SHP77 (cell line): ENCODE measurements at regions not wholly inside any gene's neighbourhood (a gene's known extent, or its start where the extent isn't known, plus 50 kb on each side); places are given as distances from the start of the nearest gene placed in this dataset.

Experiments
- DNase-seq, 2 experiments: peaks; one replicate each; lab custom pipeline; 2025; lab: John Stamatoyannopoulos, UW

GRCh38 chr1:25001125-25001915 is 71.2 kb upstream of the RUNX3 start:
- DNase-seq: no peak

DNA sequence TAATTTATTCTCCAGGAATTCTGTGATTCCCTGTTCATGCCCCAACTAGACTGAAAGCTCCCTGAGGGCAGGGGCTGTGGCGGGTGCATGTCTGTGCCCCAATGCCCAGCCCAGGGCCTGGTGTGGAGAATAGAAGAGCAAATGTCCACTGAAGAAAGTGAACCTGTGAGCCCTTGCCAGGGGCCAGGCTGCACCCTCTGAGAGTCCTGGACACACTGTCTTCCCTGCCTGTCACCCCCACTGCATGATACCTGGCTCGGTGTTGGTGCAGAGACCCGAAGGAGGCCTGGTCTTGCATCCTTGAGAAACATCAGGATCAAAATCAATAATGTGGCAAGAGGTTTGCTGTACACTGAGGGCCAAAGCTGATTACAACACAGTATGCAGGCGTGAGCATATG is 69.8 kb upstream of the RUNX3 start:
- DNase-seq: no peak

DNA sequence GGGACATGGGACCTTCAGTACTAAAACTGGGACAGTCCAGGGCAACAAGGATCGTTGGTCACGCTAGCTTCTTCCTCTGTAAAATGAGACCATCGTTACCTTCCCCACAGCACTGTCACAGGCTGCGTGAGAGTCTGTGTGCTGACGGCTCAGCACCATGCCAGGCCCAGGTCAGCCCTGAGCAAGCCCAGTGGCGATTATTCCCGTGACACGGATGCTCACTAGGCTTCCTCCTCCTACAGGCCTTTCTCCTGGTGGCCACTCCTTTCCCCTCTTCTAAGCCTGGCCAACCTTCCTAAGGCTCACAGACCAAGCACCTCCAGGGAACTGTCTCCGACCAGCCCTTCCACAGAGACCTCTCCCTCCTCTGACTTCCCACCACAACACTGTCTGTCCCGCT is 69.3 kb upstream of the RUNX3 start:
- DNase-seq: no peak

GRCh38 chr1:24998563-24999245 is 68.6 kb upstream of the RUNX3 start:
- no peak for DNase-seq

DNA sequence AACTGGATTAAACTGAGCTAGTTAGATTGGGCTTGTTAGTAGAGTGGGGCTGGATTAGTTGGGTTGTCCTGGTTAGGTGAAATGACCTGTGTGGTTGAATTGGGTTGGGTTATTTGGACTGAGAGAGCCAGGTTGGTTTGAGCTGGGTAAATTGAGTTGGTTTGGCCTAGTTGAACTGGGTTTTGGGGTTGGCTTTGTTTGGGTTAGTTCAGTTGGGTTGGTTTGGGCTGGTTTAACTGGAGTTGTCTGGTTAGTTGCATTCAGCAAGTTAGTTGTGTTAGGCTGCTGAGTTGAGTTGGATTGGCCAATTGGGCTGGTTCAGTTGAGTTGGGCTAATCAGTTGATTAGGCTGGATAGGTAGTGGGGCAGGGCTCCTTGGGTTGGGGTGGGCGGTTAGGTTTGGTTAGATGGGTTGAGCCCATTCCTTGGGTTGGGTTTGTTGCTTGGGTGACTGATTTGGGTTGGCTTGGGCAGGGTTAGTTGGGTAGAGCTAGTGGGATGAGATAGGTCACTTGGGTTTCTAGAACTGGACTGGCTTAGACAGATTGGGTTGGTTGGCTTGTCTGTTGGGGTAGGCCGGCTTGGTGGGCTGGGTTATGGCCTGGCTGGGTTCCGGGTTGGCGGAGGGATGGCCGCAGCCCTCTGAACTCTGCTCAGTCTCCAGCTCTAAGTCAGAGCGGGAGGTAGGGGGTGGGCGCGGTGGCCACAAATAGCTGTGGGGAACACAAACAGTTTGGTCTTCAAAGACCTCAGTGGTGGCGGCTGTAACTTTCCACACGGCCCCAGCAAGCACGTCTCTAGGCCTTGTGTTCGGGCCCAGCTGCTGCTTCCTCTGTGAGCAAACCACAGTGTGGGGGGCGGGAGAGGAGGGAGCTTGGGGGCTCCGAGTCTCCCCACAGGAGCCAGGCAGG is 67.2 kb upstream of the RUNX3 start:
- no peak for DNase-seq

DNA sequence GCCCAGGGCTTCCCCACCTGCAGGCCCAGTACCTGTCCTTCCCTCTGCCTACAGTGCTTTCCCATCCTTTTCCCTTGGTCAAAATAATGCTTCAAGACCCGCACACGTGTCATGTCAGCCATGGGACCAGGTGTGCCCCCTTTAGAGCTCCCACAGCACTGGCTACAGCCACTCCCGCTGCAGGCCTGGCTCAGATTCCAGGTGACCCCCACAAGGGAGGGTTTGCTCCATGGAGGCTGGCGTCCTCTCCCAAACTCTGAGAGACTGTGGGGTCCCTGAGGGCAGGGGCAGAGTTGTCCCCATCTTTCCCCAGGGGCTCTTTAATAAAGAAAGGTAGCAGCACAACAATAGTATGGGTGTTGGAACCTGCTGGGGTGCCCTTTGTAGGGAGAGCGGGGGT is 66.4 kb upstream of the RUNX3 start:
- no peak for DNase-seq

GRCh38 chr1:24995661-24996060 is 65.6 kb upstream of the RUNX3 start:
- no peak for DNase-seq

- DNase-seq: no peak
These were observed 65.1 kb upstream of the RUNX3 start for GRCh38 chr1:24995140-24995539.

DNA sequence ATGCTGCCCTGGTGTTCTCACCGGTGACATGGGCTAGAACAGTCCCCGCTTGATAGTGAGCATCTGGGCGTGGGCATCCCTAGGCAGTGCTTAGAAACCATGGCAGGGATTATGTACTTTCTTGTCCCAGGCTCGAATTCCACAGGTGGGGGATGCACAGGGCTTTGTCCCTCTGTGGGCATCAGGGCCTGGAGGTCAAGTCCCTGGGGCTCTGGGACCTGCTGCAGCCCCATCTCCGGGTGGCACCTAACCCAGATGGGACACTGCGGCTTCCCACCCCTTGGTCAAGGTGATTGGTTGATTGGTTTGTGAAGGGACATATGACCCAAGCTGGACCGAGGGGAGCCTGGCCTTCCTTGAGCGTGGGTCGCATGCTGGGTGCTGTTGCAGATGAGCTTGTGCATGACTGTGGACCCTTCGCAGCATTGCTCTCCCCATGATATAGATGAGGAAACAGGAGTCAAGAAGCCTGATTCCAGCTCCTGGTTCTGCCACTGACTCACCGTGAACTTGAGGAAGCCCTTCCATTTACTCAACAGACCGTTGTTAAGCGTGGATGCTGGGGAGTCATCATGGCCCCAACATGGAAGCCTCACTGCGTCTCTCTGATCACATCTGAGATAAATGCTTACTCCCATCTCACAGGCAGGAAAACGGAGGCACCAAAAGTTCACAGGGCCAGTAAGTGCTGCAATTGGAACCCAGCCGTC is 64.0 kb upstream of the RUNX3 start:
- no peak for DNase-seq

GRCh38 chr1:24992761-24993211 is 62.7 kb upstream of the RUNX3 start:
- no peak for DNase-seq

- DNase-seq: no peak
These were observed 62.2 kb upstream of the RUNX3 start for GRCh38 chr1:24992124-24992760.

GRCh38 chr1:24991697-24992096 is 61.6 kb upstream of the RUNX3 start:
- DNase-seq: no peak

GRCh38 chr1:24990779-24991641 is 60.9 kb upstream of the RUNX3 start:
- DNase-seq: peak in 1 of 2 experiments; percentile 8

- DNase-seq: no peak
These were observed 60.1 kb upstream of the RUNX3 start for GRCh38 chr1:24990136-24990535.

DNA sequence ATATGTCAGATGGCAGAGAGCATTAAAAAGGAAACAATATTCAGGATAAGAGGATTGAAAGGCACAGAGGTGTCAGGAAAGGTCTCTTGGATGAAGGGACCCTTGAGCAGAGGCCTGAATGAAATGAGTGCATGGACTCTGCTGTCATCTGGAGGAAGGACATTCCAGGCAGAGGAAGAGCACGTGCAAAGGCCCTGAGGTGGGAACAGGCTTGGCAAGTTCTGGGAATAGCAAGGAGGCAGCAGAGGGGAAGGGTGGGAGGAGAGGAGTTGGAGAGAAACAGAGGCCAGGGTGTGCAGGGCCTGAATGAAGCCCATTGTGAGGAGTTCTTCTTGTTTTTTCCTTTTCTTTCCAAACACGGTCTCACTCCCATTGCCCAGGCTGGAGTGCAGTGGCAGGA is 59.0 kb upstream of the RUNX3 start:
- no peak for DNase-seq

DNA sequence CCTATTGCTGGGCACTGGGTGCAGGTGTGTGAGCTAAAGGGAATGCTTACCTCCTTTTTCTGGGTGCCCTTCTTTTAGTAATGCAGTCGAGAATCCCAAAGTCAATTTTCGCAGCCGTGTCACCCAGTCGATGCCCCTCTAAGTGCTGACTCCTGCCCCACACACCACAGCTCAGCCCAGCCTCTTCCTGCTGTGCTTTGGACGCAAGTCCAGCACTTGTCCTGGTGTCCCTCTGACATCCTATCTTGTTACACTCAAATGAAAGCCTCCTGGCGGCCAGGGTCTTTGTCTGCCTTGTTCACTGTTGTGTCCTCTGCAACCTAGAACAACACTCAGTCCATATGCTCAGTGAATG is 58.5 kb upstream of the RUNX3 start:
- no peak for DNase-seq

- DNase-seq: no peak
These were observed 57.9 kb upstream of the RUNX3 start for GRCh38 chr1:24987875-24988557.

DNA sequence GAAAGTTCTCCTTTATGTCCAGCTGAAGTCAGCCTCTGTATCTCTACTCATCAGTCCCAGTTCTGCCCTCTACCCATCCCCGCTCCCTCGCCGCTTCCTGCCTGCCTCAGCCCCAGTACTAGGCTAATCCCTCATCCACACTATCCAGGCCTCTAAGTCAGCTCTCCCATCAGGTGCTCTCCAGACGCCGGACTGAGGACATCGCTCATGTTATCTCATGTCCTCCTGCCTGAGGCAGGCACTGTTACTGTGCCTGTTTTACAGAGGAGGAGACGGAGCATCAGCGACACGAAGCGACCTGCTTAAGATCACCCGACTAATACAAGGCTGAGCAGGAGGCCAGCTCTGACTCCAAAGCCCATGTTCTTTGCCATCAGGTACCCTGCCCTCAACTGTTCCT is 57.3 kb upstream of the RUNX3 start:
- no peak for DNase-seq

- DNase-seq: no peak
These were observed 56.4 kb upstream of the RUNX3 start for GRCh38 chr1:24986372-24986965.

DNA sequence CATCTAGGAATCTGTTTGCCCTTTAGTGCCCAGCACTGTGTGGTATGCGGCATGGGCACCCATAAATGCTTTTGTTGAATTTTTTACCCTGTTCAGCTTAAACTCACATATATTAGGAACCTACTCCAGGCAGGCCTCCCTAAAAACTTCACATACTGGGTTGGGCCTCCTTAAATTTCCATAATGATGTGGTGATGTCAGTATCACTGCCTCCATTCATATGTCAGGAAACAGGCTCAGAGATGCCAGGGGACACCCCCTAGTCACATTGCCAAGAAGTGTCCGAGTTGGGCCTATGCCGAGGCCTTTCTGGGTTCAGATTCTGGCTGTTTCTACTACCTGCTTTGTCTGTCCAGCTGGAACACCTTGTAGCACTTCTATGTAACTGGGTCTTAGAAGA is 55.7 kb upstream of the RUNX3 start:
- no peak for DNase-seq
